ENCODE measurements at regions not wholly inside any gene's neighbourhood (a gene's known extent, or its start where the extent isn't known, plus 50 kb on each side); places are given as distances from the start of the nearest gene placed in this dataset.

GRCh38 chr22:47574556-47574955, 812.1 kb downstream of the TBC1D22A start:
- no peak for TF ChIP-seq CTCF (conservative IDR thresholded peaks at IDR 0.05; ENCODE audit: low read length)
- no peak for TF ChIP-seq EZH2phosphoT487 (IDR thresholded peaks at IDR 0.05; ENCODE audit: borderline replicate concordance)
